BLaER1 treated with 17β-estradiol and CSF1 and Interleukin-3, amounts not matched to agents 10 nM and 100 nM (cell line): ENCODE measurements at regions not wholly inside any gene's neighbourhood (a gene's known extent, or its start where the extent isn't known, plus 50 kb on each side); places are given as distances from the start of the nearest gene placed in this dataset.

Source experiments
- H3K27ac ChIP-seq, 11 experiments: shearing (Covaris generic); formaldehyde crosslinking; 2 replicates each; pipeline ENCODE4 v1.8.1; 2022
- H3K27me3 ChIP-seq, 11 experiments: shearing (Covaris generic); formaldehyde crosslinking; 2 replicates each; pipeline ENCODE4 v1.8.1; 2022
- H3K36me3 ChIP-seq, 11 experiments: shearing (Covaris generic); formaldehyde crosslinking; 2 replicates each; pipeline ENCODE4 v1.8.1; 2022
- H3K4me1 ChIP-seq, 10 experiments: shearing (Covaris generic); formaldehyde crosslinking; 2 replicates each; pipeline ENCODE4 v1.8.1; 2022
- H3K4me2 ChIP-seq, 11 experiments: shearing (Covaris generic); formaldehyde crosslinking; 2 replicates each; pipeline ENCODE4 v1.8.1; 2022
- H3K4me3 ChIP-seq, 10 experiments: shearing (Covaris generic); formaldehyde crosslinking; 2 replicates each; pipeline ENCODE4 v1.8.1; 2022
- H3K9ac ChIP-seq, 11 experiments: shearing (Covaris generic); formaldehyde crosslinking; 2 replicates each; pipeline ENCODE4 v1.8.1; 2022
- H3K9me3 ChIP-seq, 11 experiments: shearing (Covaris generic); formaldehyde crosslinking; replicated peaks in 1 of 11; 2 replicates each; pipeline ENCODE4 v1.8.1; 2022
- H4K20me1 ChIP-seq, 11 experiments: shearing (Covaris generic); formaldehyde crosslinking; 2 replicates each; pipeline ENCODE4 v1.8.1; 2022
- Cebpa-rat ChIP-seq, 11 experiments: shearing (Covaris generic); IDR thresholded peaks; 2 replicates each; pipeline ENCODE4 v1.8.1; 2022

GRCh38 chr5:162444129-162444762 is 376.7 kb downstream of the GABRG2 start:
- no peaks in the 10 kb centered on the region; a peak in 1 of 22 replicates for H3K27me3 ChIP-seq
- no peak overlapping the region for H3K9ac ChIP-seq
- no peaks in the 10 kb centered on the region for H4K20me1 ChIP-seq
- no peaks in the 10 kb centered on the region for H3K36me3 ChIP-seq
- H3K27ac ChIP-seq, result no peak overlapping the region
- H3K9me3 ChIP-seq, result no peaks in the 10 kb centered on the region
- H3K4me2 ChIP-seq, result no peak overlapping the region
- TF ChIP-seq Cebpa-rat (IDR thresholded peaks at IDR 0.05), result no peak
- H3K4me1 ChIP-seq, result no peaks in the 10 kb centered on the region
- no peak overlapping the region for H3K4me3 ChIP-seq

GRCh38 chr5:162456086-162456485 is 388.5 kb downstream of the GABRG2 start:
- no peak overlapping the region for H3K27ac ChIP-seq
- peaks cover 7 to 29% (median 19%) of the 10 kb centered on the region in 10 experiments; a peak in 19 of 20 replicates for H3K4me1 ChIP-seq
- H3K4me2 ChIP-seq, result peak overlapping the region; percentile 45 to 78 (median 66)
- H3K9ac ChIP-seq, result no peak overlapping the region
- H3K9me3 ChIP-seq, result peaks cover 26 to 34% (median 30%) of the 10 kb centered on the region in 11 experiments
- no peak for TF ChIP-seq Cebpa-rat (IDR thresholded peaks at IDR 0.05)
- H3K36me3 ChIP-seq, result 0 out of 22 replicates have a peak, but pooled peaks cover 0 to 5% (median 0%) of the 10 kb centered on the region in 11 experiments
- H3K27me3 ChIP-seq, result peaks cover 0 to 71% (median 32%) of the 10 kb centered on the region in 11 experiments; a peak in 18 of 22 replicates
- peaks cover 0 to 17% (median 0%) of the 10 kb centered on the region in 11 experiments; a peak in 6 of 22 replicates for H4K20me1 ChIP-seq
- H3K4me3 ChIP-seq, result no peak overlapping the region

GRCh38 chr5:162466011-162466410 is 398.4 kb downstream of the GABRG2 start:
- Histone ChIP-seq H3K36me3 (no peaks in the 10 kb centered on the region), H3K27ac (no peak overlapping the region), H3K4me1 (no peaks in the 10 kb centered on the region; a peak in 1 of 20 replicates), H3K9me3 (peaks cover 0 to 12% (median 4%) of the 10 kb centered on the region in 11 experiments; a peak in 7 of 22 replicates), H3K9ac (no peak overlapping the region), H3K4me3 (no peak overlapping the region), H4K20me1 (no peaks in the 10 kb centered on the region), H3K27me3 (no peaks in the 10 kb centered on the region), H3K4me2 (no peak overlapping the region; a peak in 1 of 22 replicates)
- TF ChIP-seq Cebpa-rat (IDR thresholded peaks at IDR 0.05), result no peak

- Histone ChIP-seq H4K20me1 (no peaks in the 10 kb centered on the region), H3K27me3 (no peaks in the 10 kb centered on the region), H3K9me3 (peaks cover 0 to 28% (median 7%) of the 10 kb centered on the region in 11 experiments; a peak in 8 of 22 replicates), H3K4me1 (peaks cover 0 to 7% (median 0%) of the 10 kb centered on the region in 10 experiments; a peak in 1 of 20 replicates), H3K9ac (no peak overlapping the region), H3K27ac (no peak overlapping the region), H3K36me3 (no peaks in the 10 kb centered on the region), H3K4me3 (no peak overlapping the region), H3K4me2 (no peak overlapping the region)
- no peak for TF ChIP-seq Cebpa-rat (IDR thresholded peaks at IDR 0.05)
Observed at GRCh38 chr5:162473041-162473714, 405.6 kb downstream of the GABRG2 start.

GRCh38 chr5:162474239-162474638 is 406.7 kb downstream of the GABRG2 start:
- no peak overlapping the region for H3K4me3 ChIP-seq
- no peak overlapping the region for H3K9ac ChIP-seq
- H3K36me3 ChIP-seq, result no peaks in the 10 kb centered on the region
- H4K20me1 ChIP-seq, result no peaks in the 10 kb centered on the region
- no peak for TF ChIP-seq Cebpa-rat (IDR thresholded peaks at IDR 0.05)
- peak overlapping the region in 2 of 11 experiments; percentile 1 to 5; a peak in 1 of 22 replicates for H3K4me2 ChIP-seq
- no peaks in the 10 kb centered on the region for H3K27me3 ChIP-seq
- peaks cover 0 to 28% (median 7%) of the 10 kb centered on the region in 11 experiments; a peak in 8 of 22 replicates for H3K9me3 ChIP-seq
- H3K4me1 ChIP-seq, result peaks cover 0 to 7% (median 0%) of the 10 kb centered on the region in 10 experiments; a peak in 1 of 20 replicates
- no peak overlapping the region for H3K27ac ChIP-seq

- H3K4me3 ChIP-seq, result no peak overlapping the region
- no peaks in the 10 kb centered on the region for H3K36me3 ChIP-seq
- no peak overlapping the region for H3K27ac ChIP-seq
- no peak overlapping the region for H3K4me2 ChIP-seq
- peaks cover 0 to 6% (median 0%) of the 10 kb centered on the region in 11 experiments; a peak in 1 of 22 replicates for H3K9me3 ChIP-seq
- H3K27me3 ChIP-seq, result no peaks in the 10 kb centered on the region
- TF ChIP-seq Cebpa-rat (IDR thresholded peaks at IDR 0.05), result no peak
- peaks cover 0 to 10% (median 0%) of the 10 kb centered on the region in 10 experiments; a peak in 7 of 20 replicates for H3K4me1 ChIP-seq
- no peaks in the 10 kb centered on the region for H4K20me1 ChIP-seq
- no peak overlapping the region for H3K9ac ChIP-seq
Observed at GRCh38 chr5:162484095-162484494, 416.5 kb downstream of the GABRG2 start.

- H3K36me3 ChIP-seq, result no peaks in the 10 kb centered on the region
- no peak overlapping the region for H3K4me3 ChIP-seq
- H3K9me3 ChIP-seq, result peaks cover 0 to 6% (median 0%) of the 10 kb centered on the region in 11 experiments; a peak in 1 of 22 replicates
- no peak for TF ChIP-seq Cebpa-rat (IDR thresholded peaks at IDR 0.05)
- no peaks in the 10 kb centered on the region for H3K27me3 ChIP-seq
- no peak overlapping the region for H3K27ac ChIP-seq
- no peak overlapping the region for H3K9ac ChIP-seq
- H3K4me1 ChIP-seq, result peaks cover 0 to 10% (median 0%) of the 10 kb centered on the region in 10 experiments; a peak in 7 of 20 replicates
- no peaks in the 10 kb centered on the region for H4K20me1 ChIP-seq
- H3K4me2 ChIP-seq, result no peak overlapping the region
Observed at GRCh38 chr5:162484986-162485385, 417.4 kb downstream of the GABRG2 start.

GRCh38 chr5:162485666-162486292 is 418.2 kb downstream of the GABRG2 start:
- H3K9ac ChIP-seq, result no peak overlapping the region

More at GRCh38 chr5:162485666-162486292, 418.2 kb downstream of the GABRG2 start:
- Histone ChIP-seq H3K27ac (no peak overlapping the region), H3K4me1 (peaks cover 0 to 10% (median 0%) of the 10 kb centered on the region in 10 experiments; a peak in 7 of 20 replicates), H3K4me3 (no peak overlapping the region), H3K9me3 (peaks cover 0 to 6% (median 0%) of the 10 kb centered on the region in 11 experiments; a peak in 1 of 22 replicates), H3K36me3 (no peaks in the 10 kb centered on the region), H4K20me1 (no peaks in the 10 kb centered on the region), H3K4me2 (peak overlapping the region in 4 of 11 experiments; percentile 3 to 44 (median 16); a peak in 7 of 22 replicates), H3K27me3 (no peaks in the 10 kb centered on the region)
- TF ChIP-seq Cebpa-rat (IDR thresholded peaks at IDR 0.05), result no peak
